HG03571 (cell line): ENCODE measurements at regions not wholly inside any gene's neighbourhood (a gene's known extent, or its start where the extent isn't known, plus 50 kb on each side); places are given as distances from the start of the nearest gene placed in this dataset.
"Not testable (repeated sequence)": the region's sequence is repeated elsewhere in the genome, so short reads cannot be mapped to it uniquely, and the experiment has no call there.

Source experiments
- ATAC-seq: cut with Tn5 transposase; IDR thresholded peaks from one replicate; pipeline ENCODE4 v1.9.1; 2021; ENCODE audit not compliant: unreplicated experiment

GRCh38 chr7:32658034-32658433, 162.7 kb downstream of the AVL9 start:
- peak; percentile 12 for ATAC-seq

GRCh38 chr7:32654549-32654948, 159.3 kb downstream of the AVL9 start:
- not testable (repeated sequence) for ATAC-seq

DNA sequence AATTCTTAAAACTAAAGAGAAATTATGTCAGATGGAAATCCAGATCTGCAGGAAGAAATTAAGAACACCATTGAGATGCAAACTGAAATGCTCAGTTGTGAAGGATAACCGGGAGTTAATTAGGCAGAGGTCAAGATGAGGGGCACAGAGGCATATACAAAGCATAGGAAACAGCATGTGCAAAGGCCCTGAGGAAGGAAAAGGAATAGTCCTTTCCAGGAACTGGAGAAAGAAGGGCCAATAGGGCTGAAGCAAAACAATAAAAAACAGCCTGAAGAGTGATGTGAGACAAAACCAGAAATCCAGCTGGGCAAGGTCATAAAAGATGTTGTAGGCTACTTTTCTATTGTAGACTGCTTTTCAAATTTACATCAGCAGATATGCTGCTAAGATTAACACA, 155.1 kb downstream of the AVL9 start:
- not testable (repeated sequence) for ATAC-seq

- ATAC-seq = no peak
These were observed 153.3 kb downstream of the AVL9 start for GRCh38 chr7:32648408-32649156.

DNA sequence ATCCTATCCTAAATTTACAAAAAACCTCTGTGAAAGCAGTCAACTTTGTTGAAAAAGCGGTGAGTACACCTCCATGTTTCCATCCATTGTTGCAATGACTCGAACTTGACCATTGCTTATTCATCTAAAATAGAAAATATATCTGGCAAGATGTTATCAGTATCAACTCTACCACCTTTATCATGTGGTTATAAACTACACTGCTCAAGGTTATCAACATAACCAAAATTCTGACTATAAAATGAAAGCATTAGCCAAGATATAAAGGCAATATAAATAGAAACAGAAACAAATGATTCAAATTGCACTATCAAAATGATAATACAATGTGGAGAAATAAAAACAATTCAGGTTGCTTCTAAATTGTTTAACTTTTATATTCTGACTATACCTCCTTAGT, 150.0 kb downstream of the AVL9 start:
- not testable (repeated sequence) for ATAC-seq

DNA sequence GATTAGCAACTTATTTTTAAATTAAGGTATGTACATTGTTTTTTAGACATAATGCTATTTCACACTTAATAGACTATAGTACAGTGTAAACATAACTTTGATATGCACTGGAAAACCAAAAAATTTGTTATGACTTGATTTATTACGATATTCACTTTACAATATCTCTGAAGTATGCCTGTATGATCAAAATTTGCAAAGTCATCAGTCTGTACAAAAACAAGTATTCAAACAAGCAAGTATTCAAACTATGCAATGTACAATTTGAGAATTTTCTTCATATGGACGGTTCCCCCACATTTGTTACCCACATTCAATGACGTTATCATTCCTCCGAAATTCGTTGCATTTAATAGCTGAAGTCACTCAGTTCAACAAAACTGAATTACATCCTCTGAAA, 147.9 kb downstream of the AVL9 start:
- ATAC-seq = no peak

- no peak for ATAC-seq
These were observed 143.8 kb downstream of the AVL9 start for GRCh38 chr7:32639122-32639521.

- ATAC-seq = peak; percentile 92
These were observed 143.3 kb downstream of the AVL9 start for GRCh38 chr7:32638479-32639121.
